Vagina (tissue), 2 donors: ENCODE measurements at regions not wholly inside any gene's neighbourhood (a gene's known extent, or its start where the extent isn't known, plus 50 kb on each side); places are given as distances from the start of the nearest gene placed in this dataset.

Experiments
- POLR2A ChIP-seq, 2 donors: fragments of 450-650 bp; IDR thresholded peaks; one replicate each; pipeline ENCODE4 v1.6.1; 2017; ENCODE audit warnings: antibody characterized with exemption in 2 of 2, mild to moderate bottlenecking in 2 of 2, moderate library complexity in 2 of 2
- TF ChIP-seq, protein P1 (sequence below), 3 experiments: fragments of 450-650 bp in 2 of 3; fragments of 200-600 bp in 1 of 3; sonication (generic) in 1 of 3; IDR thresholded peaks; one replicate each; pipeline ENCODE4 v1.5.1; 2017 to 2019; ENCODE audit warnings: antibody characterized with exemption in 3 of 3, mild to moderate bottlenecking in 2 of 3, moderate library complexity in 2 of 3

GRCh38 chr9:25412646-25413045 lies 265.6 kb downstream of the TUSC1 start:
- TF ChIP-seq POLR2A (IDR thresholded peaks at IDR 0.05) = no peak
- TF ChIP-seq, protein P1, sequence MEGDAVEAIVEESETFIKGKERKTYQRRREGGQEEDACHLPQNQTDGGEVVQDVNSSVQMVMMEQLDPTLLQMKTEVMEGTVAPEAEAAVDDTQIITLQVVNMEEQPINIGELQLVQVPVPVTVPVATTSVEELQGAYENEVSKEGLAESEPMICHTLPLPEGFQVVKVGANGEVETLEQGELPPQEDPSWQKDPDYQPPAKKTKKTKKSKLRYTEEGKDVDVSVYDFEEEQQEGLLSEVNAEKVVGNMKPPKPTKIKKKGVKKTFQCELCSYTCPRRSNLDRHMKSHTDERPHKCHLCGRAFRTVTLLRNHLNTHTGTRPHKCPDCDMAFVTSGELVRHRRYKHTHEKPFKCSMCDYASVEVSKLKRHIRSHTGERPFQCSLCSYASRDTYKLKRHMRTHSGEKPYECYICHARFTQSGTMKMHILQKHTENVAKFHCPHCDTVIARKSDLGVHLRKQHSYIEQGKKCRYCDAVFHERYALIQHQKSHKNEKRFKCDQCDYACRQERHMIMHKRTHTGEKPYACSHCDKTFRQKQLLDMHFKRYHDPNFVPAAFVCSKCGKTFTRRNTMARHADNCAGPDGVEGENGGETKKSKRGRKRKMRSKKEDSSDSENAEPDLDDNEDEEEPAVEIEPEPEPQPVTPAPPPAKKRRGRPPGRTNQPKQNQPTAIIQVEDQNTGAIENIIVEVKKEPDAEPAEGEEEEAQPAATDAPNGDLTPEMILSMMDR (IDR thresholded peaks at IDR 0.05) = no peak
